ENCODE measurements at regions not wholly inside any gene's neighbourhood (a gene's known extent, or its start where the extent isn't known, plus 50 kb on each side); places are given as distances from the start of the nearest gene placed in this dataset.

GRCh38 chr1:55974714-55975441 lies 604.5 kb downstream of the PLPP3 start:
- DNase-seq (ENCODE audit: low read depth), result peak; percentile 97
- TF ChIP-seq CTCF (IDR thresholded peaks at IDR 0.05; ENCODE audit: insufficient read depth, low read length), result no peak
- H3K4me3 ChIP-seq (ENCODE audit: low read depth, low read length), result no peak overlapping the region

- no peak for TF ChIP-seq CTCF (IDR thresholded peaks at IDR 0.05; ENCODE audit: insufficient read depth, low read length)
- DNase-seq (ENCODE audit: low read depth), result peak; percentile 74
- H3K4me3 ChIP-seq (ENCODE audit: low read depth, low read length), result no peak overlapping the region
Observed at GRCh38 chr1:55970526-55971110, 608.7 kb downstream of the PLPP3 start.

GRCh38 chr1:55969322-55969721 lies 610.0 kb downstream of the PLPP3 start:
- no peak overlapping the region for H3K4me3 ChIP-seq (ENCODE audit: low read depth, low read length)
- no peak for TF ChIP-seq CTCF (IDR thresholded peaks at IDR 0.05; ENCODE audit: insufficient read depth, low read length)
- DNase-seq (ENCODE audit: low read depth), result no peak

GRCh38 chr1:55968661-55969060 lies 610.7 kb downstream of the PLPP3 start:
- no peak for TF ChIP-seq CTCF (IDR thresholded peaks at IDR 0.05; ENCODE audit: insufficient read depth, low read length)
- no peak for DNase-seq (ENCODE audit: low read depth)
- H3K4me3 ChIP-seq (ENCODE audit: low read depth, low read length), result no peak overlapping the region

- no peak overlapping the region for H3K4me3 ChIP-seq (ENCODE audit: low read depth, low read length)
- peak; percentile 18 for DNase-seq (ENCODE audit: low read depth)
- no peak for TF ChIP-seq CTCF (IDR thresholded peaks at IDR 0.05; ENCODE audit: insufficient read depth, low read length)
Observed at GRCh38 chr1:55965981-55966461, 613.3 kb downstream of the PLPP3 start.

- no peak for TF ChIP-seq CTCF (IDR thresholded peaks at IDR 0.05; ENCODE audit: insufficient read depth, low read length)
- no peak for DNase-seq (ENCODE audit: low read depth)
- no peak overlapping the region for H3K4me3 ChIP-seq (ENCODE audit: low read depth, low read length)
Observed at GRCh38 chr1:55962472-55962871, 616.9 kb downstream of the PLPP3 start.
